ENCODE measurements at regions not wholly inside any gene's neighbourhood (a gene's known extent, or its start where the extent isn't known, plus 50 kb on each side); places are given as distances from the start of the nearest gene placed in this dataset.

- Histone ChIP-seq H3K9ac (ENCODE audit: control insufficient read depth, insufficient read depth, low read length) (no peak overlapping the region), H3K79me2 (ENCODE audit: control insufficient read depth, insufficient read depth, low read length) (no peaks in the 10 kb centered on the region), H3K36me3 (ENCODE audit: control insufficient read depth in 2 of 2, insufficient read depth in 2 of 2, low read length in 1 of 2) (no peaks in the 10 kb centered on the region), H4K20me1 (ENCODE audit: control insufficient read depth, insufficient read depth) (no peaks in the 10 kb centered on the region), H3K4me3 (no peak overlapping the region), H3K27ac (ENCODE audit: control insufficient read depth, insufficient read depth) (no peak overlapping the region), H3K4me1 (ENCODE audit: control insufficient read depth, insufficient read depth, low read length) (no peaks in the 10 kb centered on the region), H3K4me2 (ENCODE audit: control insufficient read depth, insufficient read depth) (no peak overlapping the region), H2AFZ (ENCODE audit: control insufficient read depth, low read depth, low read length) (no peak overlapping the region), H3K27me3 (replicated peaks in 1 of 2; ENCODE audit: control insufficient read depth in 2 of 2, insufficient read depth in 2 of 2, low read length in 1 of 2) (no peaks in the 10 kb centered on the region), H3K9me3 (replicated peaks; ENCODE audit: control insufficient read depth, insufficient read depth, low read length) (no peaks in the 10 kb centered on the region)
- TF ChIP-seq SREBF1 (IDR thresholded peaks at IDR 0.05; ENCODE audit: low read length) (no peak), SREBF2 (IDR thresholded peaks at IDR 0.05; ENCODE audit: low read length) (no peak), KAT2A (conservative IDR thresholded peaks at IDR 0.05; ENCODE audit: control insufficient read depth, low read depth, low read length) (no peak), FOXM1 (IDR thresholded peaks at IDR 0.05; ENCODE audit: low read depth, low read length) (no peak), HDGF (IDR thresholded peaks at IDR 0.05) (no peak), SIX5 (IDR thresholded peaks at IDR 0.05; ENCODE audit: low read depth, low read length, severe bottlenecking) (no peak), NRF1 (conservative IDR thresholded peaks at IDR 0.05; ENCODE audit: low read depth, low read length) (no peak), CEBPZ (IDR thresholded peaks at IDR 0.05; ENCODE audit: low read depth, low read length) (no peak), MXI1 (IDR thresholded peaks at IDR 0.05; ENCODE audit: low read depth, low read length) (no peak), RUNX3 (IDR thresholded peaks at IDR 0.05; ENCODE audit: low read length) (no peak), RB1 (IDR thresholded peaks at IDR 0.05; ENCODE audit: borderline replicate concordance) (no peak), CHD1 (IDR thresholded peaks at IDR 0.05; ENCODE audit: low read depth, low read length) (no peak), E2F4 (IDR thresholded peaks at IDR 0.05; ENCODE audit: low read depth, low read length) (no peak)
- DNase-seq (ENCODE audit: low read depth, low spot score) (no peak), FAIRE-seq (no peak), ATAC-seq (no peak)
- ChIA-PET SMC1A (ENCODE audit: uncharacterized antibody, unreplicated experiment) (interaction anchor here (1.2 kb wide), 1 partner anchor 10 kb away, joined by 3 read pairs; no protein-coding TSS in a partner anchor), RAD21 (ENCODE audit: unreplicated experiment) (no interaction called here), POLR2A (interaction anchor here (0.9 kb wide), 1 partner anchor 9 kb away, joined by 4 read pairs; no protein-coding TSS in a partner anchor), CTCF (no interaction called here)
- BruUV-seq (replicated peaks), result no TSS peak
- in situ Hi-C loops (cut with MboI) (no loop called here), intact Hi-C loops (cut with micrococcal nuclease; ENCODE audit: unreplicated experiment) (no loop called here)
- WGBS (ENCODE audit: insufficient coverage, insufficient replicate concordance, low lambda C conversion rate, missing lambda C conversion rate), result 3% methylated on average over 3 of the region's 3 CpGs
These were observed 80.8 kb downstream of the MDH1 start for GRCh38 chr2:63669596-63669995.

Data from GM12878 (cell line).